OCI-LY1 (cell line): ENCODE measurements at regions not wholly inside any gene's neighbourhood (a gene's known extent, or its start where the extent isn't known, plus 50 kb on each side); places are given as distances from the start of the nearest gene placed in this dataset.

Experiments
- CTCF ChIP-seq: fragments of 200-600 bp; sonication (generic), shearing (Covaris generic); IDR thresholded peaks from 2 replicates; pipeline ENCODE4 v1.5.1; 2017; ENCODE audit warnings: mild to moderate bottlenecking, antibody characterized with exemption, low read length, moderate library complexity, mixed read lengths
- EZH2 ChIP-seq: fragments of 200-600 bp; sonication (generic), shearing (Covaris generic); IDR thresholded peaks from 2 replicates; pipeline ENCODE4 v1.8.0; 2017; ENCODE audit warnings: borderline replicate concordance, mixed run types, mild to moderate bottlenecking, antibody characterized with exemption, low read length, moderate library complexity, mixed read lengths

- no peak for TF ChIP-seq CTCF
- TF ChIP-seq EZH2: no peak
These were observed 179.8 kb downstream of the IPMK start for GRCh38 chr10:58087896-58088295.
